Umbilical cord (tissue), 1 donor: ENCODE measurements at regions not wholly inside any gene's neighbourhood (a gene's known extent, or its start where the extent isn't known, plus 50 kb on each side); places are given as distances from the start of the nearest gene placed in this dataset.
"Not testable (repeated sequence)": the region's sequence is repeated elsewhere in the genome, so short reads cannot be mapped to it uniquely, and the experiment has no call there.

Experiments
- DNase-seq: peaks from one replicate; pipeline ENCODE4 v3.0.0-alpha.2; 2015; ENCODE audit warnings: low spot score

GRCh38 chr11:29485641-29486040 is 531.2 kb downstream of the KCNA4 start:
- no peak for DNase-seq

- DNase-seq = no peak
These were observed 532.3 kb downstream of the KCNA4 start for GRCh38 chr11:29484548-29484947.

- DNase-seq = no peak
These were observed 533.0 kb downstream of the KCNA4 start for GRCh38 chr11:29483831-29484230.

- DNase-seq = no peak
These were observed 534.3 kb downstream of the KCNA4 start for GRCh38 chr11:29482510-29482909.

- DNase-seq = no peak
These were observed 535.1 kb downstream of the KCNA4 start for GRCh38 chr11:29481738-29482137.

- DNase-seq = no peak
These were observed 535.8 kb downstream of the KCNA4 start for GRCh38 chr11:29480981-29481380.

- DNase-seq = peak; percentile 77
These were observed 558.6 kb downstream of the KCNA4 start for GRCh38 chr11:29458252-29458651.

- DNase-seq = peak; percentile 66
These were observed 564.7 kb downstream of the KCNA4 start for GRCh38 chr11:29452146-29452545.

GRCh38 chr11:29449281-29450074 is 567.4 kb downstream of the KCNA4 start:
- peak; percentile 17 for DNase-seq

- DNase-seq = peak; percentile 37
These were observed 568.5 kb downstream of the KCNA4 start for GRCh38 chr11:29448246-29448877.

- DNase-seq = no peak
These were observed 569.0 kb downstream of the KCNA4 start for GRCh38 chr11:29447821-29448220.

- no peak for DNase-seq
These were observed 570.7 kb downstream of the KCNA4 start for GRCh38 chr11:29446132-29446531.

GRCh38 chr11:29445191-29445590 is 571.6 kb downstream of the KCNA4 start:
- DNase-seq = not testable (repeated sequence)

GRCh38 chr11:29438815-29439214 is 578.0 kb downstream of the KCNA4 start:
- no peak for DNase-seq

- no peak for DNase-seq
These were observed 581.4 kb downstream of the KCNA4 start for GRCh38 chr11:29435421-29435820.

GRCh38 chr11:29432719-29433325 is 584.0 kb downstream of the KCNA4 start:
- DNase-seq = peak; percentile 40

GRCh38 chr11:29405305-29405704 is 611.5 kb downstream of the KCNA4 start:
- no peak for DNase-seq

GRCh38 chr11:29395555-29396072 is 621.2 kb downstream of the KCNA4 start:
- DNase-seq = no peak

- DNase-seq = no peak
These were observed 627.0 kb downstream of the KCNA4 start for GRCh38 chr11:29389793-29390192.

- no peak for DNase-seq
These were observed 643.1 kb downstream of the KCNA4 start for GRCh38 chr11:29373725-29374124.

- DNase-seq = no peak
These were observed 648.7 kb downstream of the KCNA4 start for GRCh38 chr11:29368126-29368525.

GRCh38 chr11:29364006-29364405 is 652.8 kb downstream of the KCNA4 start:
- DNase-seq = peak; percentile 48

GRCh38 chr11:29361369-29361768 is 655.5 kb downstream of the KCNA4 start:
- no peak for DNase-seq
